Skeletal muscle satellite cell (primary cell): ENCODE measurements at regions not wholly inside any gene's neighbourhood (a gene's known extent, or its start where the extent isn't known, plus 50 kb on each side); places are given as distances from the start of the nearest gene placed in this dataset.

ENCODE experiments used
- H3K27me3 ChIP-seq: 2 replicates; pipeline ENCODE4 v1.7.0; 2013; ENCODE audit warnings: low read length; ENCODE audit not compliant: control insufficient read depth, insufficient read depth
- H3K36me3 ChIP-seq: 2 replicates; pipeline ENCODE4 v1.7.0; 2013; ENCODE audit warnings: mild to moderate bottlenecking, control low read depth, low read length; ENCODE audit not compliant: insufficient read depth
- H3K4me1 ChIP-seq: 2 replicates; pipeline ENCODE4 v1.7.0; 2013; ENCODE audit warnings: low read length; ENCODE audit not compliant: control insufficient read depth, insufficient read depth
- H3K4me2 ChIP-seq: 2 replicates; pipeline ENCODE4 v1.7.0; 2013; ENCODE audit warnings: mild to moderate bottlenecking, low read length
- H3K4me3 ChIP-seq: 2 replicates; pipeline ENCODE4 v1.7.0; 2013; ENCODE audit warnings: low read length
- H3K9ac ChIP-seq: 2 replicates; pipeline ENCODE4 v1.7.0; 2013; ENCODE audit warnings: mild to moderate bottlenecking, low read depth, low read length, moderate library complexity
- H3K9me3 ChIP-seq: replicated peaks from 2 replicates; pipeline ENCODE4 v1.7.0; 2013; ENCODE audit warnings: mild to moderate bottlenecking, control low read depth, low read length

GRCh38 chr2:150690261-150690660 lies 202.8 kb upstream of the RND3 start:
- no peaks in the 10 kb centered on the region for H3K9me3 ChIP-seq
- no peak overlapping the region for H3K4me2 ChIP-seq
- H3K9ac ChIP-seq = no peak overlapping the region
- H3K36me3 ChIP-seq = no peaks in the 10 kb centered on the region
- H3K4me1 ChIP-seq = peaks cover 38% of the 10 kb centered on the region
- no peak overlapping the region for H3K4me3 ChIP-seq
- no peaks in the 10 kb centered on the region for H3K27me3 ChIP-seq

GRCh38 chr2:150689590-150689989 lies 202.1 kb upstream of the RND3 start:
- Histone ChIP-seq H3K9me3 (no peaks in the 10 kb centered on the region), H3K4me3 (no peak overlapping the region), H3K9ac (no peak overlapping the region), H3K27me3 (no peaks in the 10 kb centered on the region), H3K36me3 (no peaks in the 10 kb centered on the region), H3K4me2 (peak overlapping the region; percentile 12), H3K4me1 (peaks cover 43% of the 10 kb centered on the region)

- Histone ChIP-seq H3K9ac (no peak overlapping the region), H3K27me3 (no peaks in the 10 kb centered on the region), H3K4me1 (peaks cover 43% of the 10 kb centered on the region), H3K4me3 (no peak overlapping the region), H3K9me3 (no peaks in the 10 kb centered on the region), H3K4me2 (no peak overlapping the region), H3K36me3 (no peaks in the 10 kb centered on the region)
Observed at GRCh38 chr2:150688016-150688415, 200.5 kb upstream of the RND3 start.

GRCh38 chr2:150686391-150686790 lies 198.9 kb upstream of the RND3 start:
- no peak overlapping the region for H3K4me3 ChIP-seq
- H3K9me3 ChIP-seq = no peaks in the 10 kb centered on the region
- peak overlapping the region; percentile 5 for H3K4me2 ChIP-seq
- peak overlapping the region; percentile 20 for H3K9ac ChIP-seq
- no peaks in the 10 kb centered on the region for H3K27me3 ChIP-seq
- no peaks in the 10 kb centered on the region for H3K36me3 ChIP-seq
- peaks cover 54% of the 10 kb centered on the region for H3K4me1 ChIP-seq

GRCh38 chr2:150681120-150681804 lies 193.8 kb upstream of the RND3 start:
- Histone ChIP-seq H3K27me3 (no peaks in the 10 kb centered on the region), H3K9ac (peak overlapping the region; percentile 67), H3K36me3 (no peaks in the 10 kb centered on the region), H3K9me3 (no peaks in the 10 kb centered on the region), H3K4me3 (no peak overlapping the region), H3K4me1 (peaks cover 47% of the 10 kb centered on the region), H3K4me2 (peak overlapping the region; percentile 70)

DNA sequence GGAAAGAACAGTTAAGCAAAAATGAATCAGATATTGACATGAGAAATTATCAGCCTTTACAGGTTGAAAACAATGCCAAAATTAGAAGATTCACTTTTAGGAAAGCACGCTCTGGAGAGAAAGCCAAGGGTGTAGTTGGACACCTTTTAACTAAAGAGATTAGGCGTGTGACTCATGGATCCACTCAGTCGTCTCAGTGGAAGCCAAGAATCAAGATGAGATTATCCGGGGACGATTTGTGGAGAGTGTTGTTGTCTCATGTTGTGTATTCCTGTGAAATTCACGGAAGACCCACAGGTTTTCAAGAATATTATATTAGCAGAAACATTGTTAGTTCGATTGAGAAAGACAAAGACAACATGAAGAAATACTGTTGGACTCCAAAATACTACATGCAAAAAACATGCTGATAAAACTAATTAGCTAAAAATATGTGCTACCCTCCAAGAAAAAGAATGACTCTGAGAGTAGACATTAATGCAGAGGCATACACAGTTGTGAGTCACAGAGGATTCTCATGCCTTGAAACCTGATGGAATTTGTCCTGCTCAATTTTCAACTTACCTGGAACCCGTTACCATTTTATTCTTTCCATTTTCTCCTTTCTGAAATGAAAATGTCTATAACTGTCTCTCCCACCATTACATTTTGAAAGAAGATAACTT lies 192.1 kb upstream of the RND3 start:
- no peaks in the 10 kb centered on the region for H3K36me3 ChIP-seq
- H3K9ac ChIP-seq = no peak overlapping the region
- H3K4me1 ChIP-seq = peaks cover 33% of the 10 kb centered on the region
- no peak overlapping the region for H3K4me2 ChIP-seq
- H3K27me3 ChIP-seq = no peaks in the 10 kb centered on the region
- no peaks in the 10 kb centered on the region for H3K9me3 ChIP-seq
- no peak overlapping the region for H3K4me3 ChIP-seq

DNA sequence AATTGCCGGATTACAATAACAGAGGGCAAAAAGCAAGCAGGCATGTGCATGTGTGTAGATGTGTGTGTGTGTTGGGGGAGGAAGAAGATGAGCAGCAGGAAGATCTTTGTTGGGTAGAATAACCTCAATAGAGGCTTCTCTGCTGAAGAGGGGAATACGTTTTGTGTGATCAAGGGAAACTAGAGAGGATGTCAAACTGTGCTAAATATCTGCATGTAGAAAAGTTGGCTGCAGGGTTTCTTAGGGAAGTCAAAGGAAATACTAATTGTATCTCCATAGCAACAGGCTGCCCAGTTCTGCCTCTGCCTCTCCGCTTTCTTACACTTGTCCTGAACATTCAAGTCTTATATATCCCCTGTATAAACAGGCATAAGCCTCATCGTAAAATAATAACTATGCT lies 190.1 kb upstream of the RND3 start:
- Histone ChIP-seq H3K9me3 (no peaks in the 10 kb centered on the region), H3K4me2 (no peak overlapping the region), H3K36me3 (no peaks in the 10 kb centered on the region), H3K4me3 (no peak overlapping the region), H3K4me1 (peaks cover 31% of the 10 kb centered on the region), H3K9ac (no peak overlapping the region), H3K27me3 (no peaks in the 10 kb centered on the region)

DNA sequence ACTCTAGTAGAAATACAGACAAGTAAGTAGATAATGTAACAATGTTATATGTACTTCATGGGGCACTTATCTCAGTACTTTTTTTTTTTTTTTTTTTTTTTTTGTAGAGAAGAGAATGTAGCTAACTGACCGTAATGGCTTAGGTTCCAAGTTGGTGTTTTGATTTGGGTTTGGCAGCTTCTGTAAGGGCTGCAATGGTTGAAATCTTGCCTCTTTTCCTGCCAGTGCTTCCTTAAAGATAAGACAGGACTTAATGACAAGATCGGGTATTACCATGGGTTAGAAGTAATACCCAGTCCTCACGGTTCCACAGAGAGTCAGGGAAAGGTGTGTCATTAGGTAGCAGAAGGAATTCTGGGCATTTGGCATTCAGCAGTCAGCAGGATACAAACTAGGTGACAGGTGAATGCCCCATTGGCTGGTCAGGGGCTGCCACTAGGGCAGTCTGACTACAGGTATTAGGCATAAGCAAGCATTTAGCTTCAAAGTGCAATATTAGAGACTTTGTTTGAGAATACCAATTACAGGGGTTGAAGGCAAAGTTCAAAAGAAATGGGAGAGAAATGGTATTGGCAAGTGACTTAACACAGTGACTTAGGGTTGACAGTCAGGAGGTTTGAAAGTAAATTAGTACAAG lies 189.4 kb upstream of the RND3 start:
- no peak overlapping the region for H3K9ac ChIP-seq
- peaks cover 25% of the 10 kb centered on the region for H3K4me1 ChIP-seq
- H3K36me3 ChIP-seq = no peaks in the 10 kb centered on the region
- no peak overlapping the region for H3K4me3 ChIP-seq
- H3K4me2 ChIP-seq = no peak overlapping the region
- H3K27me3 ChIP-seq = no peaks in the 10 kb centered on the region
- no peaks in the 10 kb centered on the region for H3K9me3 ChIP-seq

DNA sequence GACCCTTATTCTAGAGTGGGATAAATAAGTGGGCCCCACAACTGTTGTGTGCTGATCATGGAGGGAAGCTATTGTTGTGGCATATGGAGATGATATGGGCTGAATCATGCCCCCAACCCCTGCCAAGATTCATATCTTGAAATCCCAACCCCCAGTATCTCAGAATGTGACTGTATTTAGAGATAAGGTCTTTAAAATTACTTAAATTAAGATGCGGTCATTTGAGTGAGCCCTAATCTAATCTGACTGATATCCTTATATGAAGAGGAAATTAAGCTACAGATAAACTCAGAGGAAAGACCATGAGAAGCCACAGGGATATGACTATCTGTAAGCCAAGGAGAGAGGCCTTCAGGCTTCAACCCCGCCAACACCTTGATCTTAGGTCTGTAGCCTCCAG lies 188.3 kb upstream of the RND3 start:
- H3K4me2 ChIP-seq = no peak overlapping the region
- H3K36me3 ChIP-seq = no peaks in the 10 kb centered on the region
- H3K4me1 ChIP-seq = peaks cover 16% of the 10 kb centered on the region
- H3K9me3 ChIP-seq = no peaks in the 10 kb centered on the region
- H3K9ac ChIP-seq = no peak overlapping the region
- no peaks in the 10 kb centered on the region for H3K27me3 ChIP-seq
- H3K4me3 ChIP-seq = no peak overlapping the region

DNA sequence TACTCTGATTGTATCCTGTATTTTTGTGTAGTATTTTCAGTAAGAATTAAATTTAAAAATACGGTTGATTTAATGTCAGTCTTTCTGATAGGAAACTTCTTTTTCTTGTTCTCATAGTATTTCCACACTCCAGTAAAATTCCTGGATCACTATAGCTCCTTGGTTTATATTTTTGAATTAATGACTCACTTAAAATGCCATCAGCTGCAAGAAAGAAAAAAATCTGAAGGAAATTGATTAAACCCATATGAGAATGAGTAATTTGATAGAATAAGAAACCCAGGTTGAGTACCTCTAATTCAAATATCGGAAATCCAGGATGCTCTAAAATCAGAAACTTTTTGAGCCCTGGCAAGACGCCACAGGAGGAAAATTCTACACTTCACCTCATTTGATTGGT lies 186.8 kb upstream of the RND3 start:
- Histone ChIP-seq H3K4me3 (no peak overlapping the region), H3K36me3 (no peaks in the 10 kb centered on the region), H3K4me2 (no peak overlapping the region), H3K9me3 (no peaks in the 10 kb centered on the region), H3K9ac (no peak overlapping the region), H3K4me1 (peaks cover 3% of the 10 kb centered on the region), H3K27me3 (no peaks in the 10 kb centered on the region)

DNA sequence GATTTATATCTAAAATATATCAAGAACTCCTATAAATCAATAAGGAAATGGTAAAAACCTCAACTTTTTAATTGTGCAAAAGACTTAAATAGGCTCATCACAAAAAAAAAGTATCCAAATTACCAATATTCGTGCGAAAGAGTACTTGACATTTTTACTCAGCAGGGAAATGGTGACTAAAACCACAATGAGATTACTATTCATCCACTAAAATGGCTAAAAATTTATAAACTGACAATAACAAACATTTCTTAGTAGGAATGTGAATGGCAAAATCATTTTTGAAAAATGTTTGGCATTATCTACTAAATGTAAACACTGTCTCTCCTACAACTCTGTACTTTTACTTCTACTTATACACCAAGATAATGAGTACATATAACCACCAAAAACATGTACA lies 184.8 kb upstream of the RND3 start:
- H3K4me3 ChIP-seq = no peak overlapping the region
- H3K9ac ChIP-seq = no peak overlapping the region
- H3K27me3 ChIP-seq = no peaks in the 10 kb centered on the region
- no peak overlapping the region for H3K4me2 ChIP-seq
- no peaks in the 10 kb centered on the region for H3K36me3 ChIP-seq
- no peaks in the 10 kb centered on the region for H3K4me1 ChIP-seq
- no peaks in the 10 kb centered on the region for H3K9me3 ChIP-seq

DNA sequence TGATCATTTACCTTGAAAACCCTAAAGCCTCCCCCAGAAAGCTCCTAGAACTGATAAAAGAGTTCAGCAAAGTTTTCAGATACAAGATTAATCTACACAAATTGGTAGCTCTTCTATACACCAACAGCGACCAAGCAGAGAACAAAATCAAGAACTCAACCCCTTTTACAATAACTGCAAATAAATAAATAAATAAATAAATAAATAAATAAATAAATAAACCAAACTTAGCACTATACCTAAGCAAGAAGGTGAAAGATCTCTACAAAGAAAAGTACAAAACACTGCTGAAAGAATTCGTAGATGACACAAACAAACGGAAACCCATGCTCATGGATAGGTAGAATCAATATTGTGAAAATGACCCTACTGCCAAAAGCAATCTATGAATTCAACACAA lies 182.0 kb upstream of the RND3 start:
- Histone ChIP-seq H3K27me3 (no peaks in the 10 kb centered on the region), H3K4me3 (no peak overlapping the region), H3K4me2 (no peak overlapping the region), H3K9me3 (no peaks in the 10 kb centered on the region), H3K9ac (no peak overlapping the region), H3K4me1 (no peaks in the 10 kb centered on the region), H3K36me3 (no peaks in the 10 kb centered on the region)
